ENCODE measurements at regions not wholly inside any gene's neighbourhood (a gene's known extent, or its start where the extent isn't known, plus 50 kb on each side); places are given as distances from the start of the nearest gene placed in this dataset.

GRCh38 chr16:79363035-79363434, 237.5 kb downstream of the MAF start:
- TF ChIP-seq CTCF (IDR thresholded peaks at IDR 0.05) (no peak), POLR2A (IDR thresholded peaks at IDR 0.05) (no peak), POLR2AphosphoS5 (IDR thresholded peaks at IDR 0.05) (no peak)
